Retinal pigment epithelial cell (primary cell): ENCODE measurements at regions not wholly inside any gene's neighbourhood (a gene's known extent, or its start where the extent isn't known, plus 50 kb on each side); places are given as distances from the start of the nearest gene placed in this dataset.

Source experiments
- DNase-seq: peaks from one replicate; pipeline ENCODE4 v3.0.0-alpha.2; 2010; ENCODE audit warnings: low read depth
- H3K4me3 ChIP-seq: 2 replicates; pipeline ENCODE4 v1.5.1; 2011; ENCODE audit warnings: mild to moderate bottlenecking, low read length, control low read depth, moderate library complexity
- TF ChIP-seq, protein P1 (sequence below): conservative IDR thresholded peaks from 2 replicates; pipeline ENCODE4 v1.5.1; 2011; ENCODE audit warnings: low read depth, low read length, control low read depth, inconsistent platforms

DNA sequence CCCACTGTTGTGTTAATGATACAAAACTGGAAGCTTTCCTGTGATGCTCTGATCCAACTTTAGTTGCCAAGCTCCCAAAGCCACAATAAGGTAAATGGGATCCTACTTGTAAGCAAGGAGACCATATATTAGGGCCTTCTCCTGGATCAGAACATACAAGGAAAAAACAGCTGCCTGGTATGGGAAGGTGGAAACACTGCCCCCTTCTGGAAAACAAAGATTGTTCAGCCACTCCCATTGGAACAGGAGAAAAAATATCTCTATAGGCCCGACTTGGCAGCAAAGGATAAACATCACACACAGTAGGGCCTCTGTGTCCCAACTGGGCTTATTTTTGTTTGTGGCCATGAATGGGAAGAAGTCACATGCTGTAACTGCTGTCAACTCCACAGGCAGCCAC, 166.5 kb downstream of the TBX22 start:
- TF ChIP-seq, protein P1, sequence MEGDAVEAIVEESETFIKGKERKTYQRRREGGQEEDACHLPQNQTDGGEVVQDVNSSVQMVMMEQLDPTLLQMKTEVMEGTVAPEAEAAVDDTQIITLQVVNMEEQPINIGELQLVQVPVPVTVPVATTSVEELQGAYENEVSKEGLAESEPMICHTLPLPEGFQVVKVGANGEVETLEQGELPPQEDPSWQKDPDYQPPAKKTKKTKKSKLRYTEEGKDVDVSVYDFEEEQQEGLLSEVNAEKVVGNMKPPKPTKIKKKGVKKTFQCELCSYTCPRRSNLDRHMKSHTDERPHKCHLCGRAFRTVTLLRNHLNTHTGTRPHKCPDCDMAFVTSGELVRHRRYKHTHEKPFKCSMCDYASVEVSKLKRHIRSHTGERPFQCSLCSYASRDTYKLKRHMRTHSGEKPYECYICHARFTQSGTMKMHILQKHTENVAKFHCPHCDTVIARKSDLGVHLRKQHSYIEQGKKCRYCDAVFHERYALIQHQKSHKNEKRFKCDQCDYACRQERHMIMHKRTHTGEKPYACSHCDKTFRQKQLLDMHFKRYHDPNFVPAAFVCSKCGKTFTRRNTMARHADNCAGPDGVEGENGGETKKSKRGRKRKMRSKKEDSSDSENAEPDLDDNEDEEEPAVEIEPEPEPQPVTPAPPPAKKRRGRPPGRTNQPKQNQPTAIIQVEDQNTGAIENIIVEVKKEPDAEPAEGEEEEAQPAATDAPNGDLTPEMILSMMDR, result no peak
- H3K4me3 ChIP-seq, result no peak overlapping the region
- no peak for DNase-seq

DNA sequence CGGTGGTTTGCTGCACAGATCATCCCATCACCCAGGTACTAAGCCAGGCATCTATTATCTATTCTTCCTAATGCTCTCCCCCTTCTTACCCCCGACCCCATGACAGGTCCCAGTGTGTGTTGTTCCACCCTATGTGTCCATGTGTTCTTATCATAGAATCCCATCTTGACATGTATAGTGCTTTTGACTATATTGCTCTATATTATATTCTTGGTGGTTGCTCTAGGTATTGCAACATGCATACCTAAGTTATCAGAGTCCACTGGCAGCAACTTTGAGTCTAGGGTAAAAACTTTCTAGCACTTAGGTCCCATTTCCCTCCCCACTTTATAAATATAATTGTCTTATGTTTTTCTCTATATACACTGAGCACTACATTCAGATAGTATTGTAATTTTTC, 170.3 kb downstream of the TBX22 start:
- DNase-seq, result no peak
- TF ChIP-seq, protein P1, result no peak

DNA sequence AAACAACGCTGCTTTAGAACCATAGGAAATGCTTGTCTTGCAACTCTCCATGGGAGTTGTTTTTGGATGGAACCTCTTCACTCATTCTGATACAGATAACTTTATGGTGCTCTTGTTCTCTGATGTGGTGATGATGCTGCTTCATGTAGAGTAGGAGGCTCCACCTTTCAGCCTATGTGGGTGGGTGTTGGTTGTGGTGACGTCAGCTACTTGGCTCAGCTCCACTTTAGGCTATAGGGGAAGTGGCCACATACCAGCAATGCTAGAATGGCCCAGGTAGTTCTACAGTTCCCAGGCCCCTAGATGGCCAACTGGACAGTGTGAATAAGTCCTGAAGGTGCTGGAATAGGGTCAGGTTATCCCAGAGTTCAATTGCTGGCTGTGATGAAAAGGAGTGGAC, 192.1 kb downstream of the TBX22 start:
- no peak overlapping the region for H3K4me3 ChIP-seq
- TF ChIP-seq, protein P1, result no peak
- DNase-seq, result no peak

More for the DNA sequence above, 170.3 kb downstream of the TBX22 start:
- no peak overlapping the region for H3K4me3 ChIP-seq

DNA sequence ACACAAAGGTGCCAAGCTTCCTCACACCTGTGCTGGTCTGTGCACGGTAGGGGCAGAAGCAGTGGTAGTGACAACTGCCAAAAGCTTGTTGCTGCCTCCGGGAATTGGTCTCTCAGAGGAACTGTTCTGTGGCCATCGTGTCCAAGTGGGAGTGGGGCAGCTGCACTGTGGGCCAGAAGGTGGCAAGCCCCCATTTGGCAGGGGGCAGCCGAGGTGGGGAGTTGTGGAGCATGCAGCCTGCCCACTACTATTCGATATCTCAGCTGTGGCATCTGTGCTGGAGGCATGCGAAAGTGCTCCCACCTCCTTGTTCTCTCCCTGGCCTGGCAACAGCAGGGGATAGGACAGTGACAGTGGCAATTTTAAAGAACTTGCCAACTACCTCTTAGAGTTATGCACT, 192.8 kb downstream of the TBX22 start:
- DNase-seq, result no peak
- H3K4me3 ChIP-seq, result no peak overlapping the region
- TF ChIP-seq, protein P1, result no peak

DNA sequence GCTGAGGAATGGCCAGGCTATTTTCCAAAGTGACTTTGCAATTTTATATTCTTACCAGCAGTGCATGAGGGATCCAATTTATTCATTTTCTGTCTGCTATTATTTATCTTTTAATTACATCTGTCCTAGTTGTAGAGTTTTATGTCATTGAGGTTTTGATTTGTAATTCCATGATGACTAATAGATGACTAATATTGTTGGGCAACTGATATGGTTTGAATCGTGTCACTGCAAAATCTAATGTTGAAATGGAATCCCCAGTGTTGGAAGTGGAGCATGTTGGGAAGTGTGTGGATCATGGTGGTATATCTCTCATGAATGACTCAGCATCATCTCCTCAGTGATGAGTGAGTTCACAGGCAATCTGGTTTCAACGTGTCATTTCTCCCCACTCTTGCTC, 201.5 kb downstream of the TBX22 start:
- DNase-seq, result no peak
- TF ChIP-seq, protein P1, result no peak
- no peak overlapping the region for H3K4me3 ChIP-seq

DNA sequence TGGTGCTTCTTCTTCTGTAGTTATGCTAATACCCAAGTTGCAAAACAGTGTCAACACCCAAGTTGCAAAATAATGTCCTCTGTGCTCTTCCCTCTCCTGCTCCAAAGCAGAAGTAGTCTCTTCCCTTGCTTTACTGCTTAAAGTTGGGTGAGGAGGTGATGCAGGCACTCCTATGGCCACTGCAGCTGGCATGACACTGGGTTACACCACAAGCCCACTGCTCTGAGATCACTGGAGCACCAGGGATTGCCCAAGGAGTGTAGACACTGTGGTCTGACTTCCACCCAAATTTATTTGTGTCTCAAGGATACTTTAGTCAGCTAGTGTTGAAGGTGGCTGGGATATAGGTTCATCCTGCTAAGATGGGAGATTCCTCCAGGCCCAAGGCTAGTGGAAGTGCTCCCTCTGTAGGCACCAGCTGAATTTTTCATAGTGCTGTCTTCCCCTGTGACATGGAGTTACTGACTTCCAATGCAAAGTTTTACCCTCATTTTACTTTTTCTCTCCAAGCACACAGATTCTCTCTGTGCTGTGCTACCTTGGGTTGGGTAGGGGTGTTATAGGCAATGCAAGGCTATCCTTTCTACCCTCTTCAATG, 196.2 kb upstream of the TENT5D start:
- H3K4me3 ChIP-seq, result no peak overlapping the region
- TF ChIP-seq, protein P1, result no peak
- DNase-seq, result no peak

DNA sequence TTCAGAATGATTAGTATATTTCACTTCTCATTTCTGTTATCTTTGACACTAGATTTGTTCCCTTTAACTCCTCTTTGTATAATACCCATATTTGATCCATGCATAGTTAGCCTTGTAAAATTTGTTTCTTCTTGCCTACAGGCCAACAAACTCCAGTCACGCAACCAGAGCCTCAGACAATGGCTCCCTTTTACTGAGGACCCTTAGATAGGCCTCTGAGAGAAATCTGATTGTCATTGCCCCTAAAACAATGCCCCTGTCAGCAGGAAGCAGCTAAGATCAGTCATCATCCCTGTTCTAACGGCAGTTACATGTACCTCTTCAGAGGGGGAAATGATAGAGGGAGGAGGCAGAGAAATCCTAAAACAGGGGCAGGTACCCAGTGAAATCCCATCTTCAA, 190.6 kb upstream of the TENT5D start:
- TF ChIP-seq, protein P1, result no peak
- no peak for DNase-seq
- no peak overlapping the region for H3K4me3 ChIP-seq
